Stimulated activated naive CD8-positive, alpha-beta T cell treated with anti-CD3 and anti-CD28 coated beads, Interleukin-15, amount 100 ng/mL, for 72 hours (primary cell): ENCODE measurements at regions not wholly inside any gene's neighbourhood (a gene's known extent, or its start where the extent isn't known, plus 50 kb on each side); places are given as distances from the start of the nearest gene placed in this dataset.

Experiments used
- ATAC-seq: fragments of 150-1000 bp; cut with Tn5 transposase; 2 replicates; pipeline ENCODE4 v1.10.0; 2021; ENCODE audit warnings: mild to moderate bottlenecking, moderate library complexity
- DNase-seq, 2 donors: peaks; one replicate each; pipeline ENCODE4 v3.0.0; 2021 to 2022
- H3K27ac Mint-ChIP-seq, 2 donors: one replicate each; pipeline ENCODE4 v1.8.0; 2022; ENCODE audit warnings: mild to moderate bottlenecking in 2 of 2, mixed read lengths in 2 of 2, moderate library complexity in 2 of 2
- H3K27me3 Mint-ChIP-seq: one replicate; pipeline ENCODE4 v1.8.0; 2022; ENCODE audit warnings: mixed read lengths
- H3K4me1 Mint-ChIP-seq: one replicate; pipeline ENCODE4 v1.8.0; 2022; ENCODE audit warnings: mild to moderate bottlenecking, mixed read lengths
- H3K4me3 Mint-ChIP-seq, 2 donors: one replicate each; pipeline ENCODE4 v1.8.0; 2022; ENCODE audit warnings: mild to moderate bottlenecking in 2 of 2, mixed read lengths in 2 of 2, moderate library complexity in 1 of 2
- H3K9me3 Mint-ChIP-seq, 2 donors: one replicate each; pipeline ENCODE4 v1.8.0; 2022; ENCODE audit warnings: mixed read lengths in 2 of 2

- Mint-ChIP-seq H3K27ac (no peak overlapping the region), H3K27me3 (no peaks in the 10 kb centered on the region), H3K9me3 (no peaks in the 10 kb centered on the region), H3K4me3 (no peak overlapping the region), H3K4me1 (no peaks in the 10 kb centered on the region)
- no peak for ATAC-seq
- DNase-seq = no peak
These were observed 250.9 kb upstream of the FMN2 start for GRCh38 chr1:239840790-239841189.

- Mint-ChIP-seq H3K4me3 (no peak overlapping the region), H3K27me3 (no peaks in the 10 kb centered on the region), H3K4me1 (no peaks in the 10 kb centered on the region), H3K27ac (no peak overlapping the region), H3K9me3 (no peaks in the 10 kb centered on the region)
- ATAC-seq (no peak), DNase-seq (no peak)
These were observed 250.1 kb upstream of the FMN2 start for GRCh38 chr1:239841631-239842030.

GRCh38 chr1:239843541-239843940 is 248.1 kb upstream of the FMN2 start:
- H3K4me1 Mint-ChIP-seq = no peaks in the 10 kb centered on the region

GRCh38 chr1:239844833-239845232 is 246.8 kb upstream of the FMN2 start:
- peak overlapping the region in 1 of 2 donors; percentile 9 for H3K27ac Mint-ChIP-seq
- no peaks in the 10 kb centered on the region for H3K4me1 Mint-ChIP-seq
- no peaks in the 10 kb centered on the region for H3K27me3 Mint-ChIP-seq
- DNase-seq = no peak
- ATAC-seq = no peak
- H3K9me3 Mint-ChIP-seq = no peaks in the 10 kb centered on the region
- H3K4me3 Mint-ChIP-seq = no peak overlapping the region

More at GRCh38 chr1:239843541-239843940, 248.1 kb upstream of the FMN2 start:
- Mint-ChIP-seq H3K27ac (no peak overlapping the region), H3K9me3 (no peaks in the 10 kb centered on the region), H3K4me3 (no peak overlapping the region), H3K27me3 (no peaks in the 10 kb centered on the region)
- ATAC-seq (no peak), DNase-seq (no peak)

GRCh38 chr1:239854922-239855321 is 236.8 kb upstream of the FMN2 start:
- Mint-ChIP-seq H3K4me3 (no peak overlapping the region), H3K4me1 (no peaks in the 10 kb centered on the region), H3K27me3 (no peaks in the 10 kb centered on the region), H3K27ac (no peak overlapping the region), H3K9me3 (peaks cover 13 to 16% of the 10 kb centered on the region in 2 donors)
- ATAC-seq (no peak), DNase-seq (no peak)

- ATAC-seq (no peak), DNase-seq (no peak)
- peaks cover 8 to 13% of the 10 kb centered on the region in 2 donors for H3K9me3 Mint-ChIP-seq
- H3K27ac Mint-ChIP-seq = no peak overlapping the region
- no peak overlapping the region for H3K4me3 Mint-ChIP-seq
- no peaks in the 10 kb centered on the region for H3K4me1 Mint-ChIP-seq
- no peaks in the 10 kb centered on the region for H3K27me3 Mint-ChIP-seq
These were observed 235.6 kb upstream of the FMN2 start for GRCh38 chr1:239856067-239856466.

GRCh38 chr1:239856924-239857323 is 234.8 kb upstream of the FMN2 start:
- Mint-ChIP-seq H3K27me3 (no peaks in the 10 kb centered on the region), H3K4me3 (no peak overlapping the region), H3K9me3 (peaks cover 8 to 13% of the 10 kb centered on the region in 2 donors), H3K27ac (no peak overlapping the region), H3K4me1 (no peaks in the 10 kb centered on the region)
- ATAC-seq = no peak
- no peak for DNase-seq

GRCh38 chr1:239858057-239858456 is 233.6 kb upstream of the FMN2 start:
- H3K4me3 Mint-ChIP-seq = no peak overlapping the region
- no peak overlapping the region for H3K27ac Mint-ChIP-seq
- no peaks in the 10 kb centered on the region for H3K4me1 Mint-ChIP-seq
- no peaks in the 10 kb centered on the region for H3K27me3 Mint-ChIP-seq
- H3K9me3 Mint-ChIP-seq = peaks cover 8 to 13% of the 10 kb centered on the region in 2 donors
- DNase-seq (no peak), ATAC-seq (no peak)

- Mint-ChIP-seq H3K9me3 (peaks cover 8 to 17% of the 10 kb centered on the region in 2 donors), H3K4me1 (no peaks in the 10 kb centered on the region), H3K27me3 (no peaks in the 10 kb centered on the region), H3K27ac (no peak overlapping the region), H3K4me3 (no peak overlapping the region)
- ATAC-seq = no peak
- no peak for DNase-seq
These were observed 233.2 kb upstream of the FMN2 start for GRCh38 chr1:239858529-239858928.

GRCh38 chr1:239861985-239862384 is 229.7 kb upstream of the FMN2 start:
- no peak for DNase-seq
- ATAC-seq = no peak
- Mint-ChIP-seq H3K4me1 (no peaks in the 10 kb centered on the region), H3K27ac (no peak overlapping the region), H3K4me3 (no peak overlapping the region), H3K27me3 (no peaks in the 10 kb centered on the region), H3K9me3 (peaks cover 0 to 7% of the 10 kb centered on the region in 2 donors)

- ATAC-seq (peak; percentile 15), DNase-seq (no peak)
- H3K9me3 Mint-ChIP-seq = peaks cover 0 to 5% of the 10 kb centered on the region in 2 donors
- H3K4me1 Mint-ChIP-seq = no peaks in the 10 kb centered on the region
- peak overlapping the region in 1 of 2 donors; percentile 53 for H3K27ac Mint-ChIP-seq
- no peaks in the 10 kb centered on the region for H3K27me3 Mint-ChIP-seq
- no peak overlapping the region for H3K4me3 Mint-ChIP-seq
These were observed 223.4 kb upstream of the FMN2 start for GRCh38 chr1:239868058-239868832.

- Mint-ChIP-seq H3K27ac (peak overlapping the region in 1 of 2 donors; percentile 36), H3K27me3 (no peaks in the 10 kb centered on the region), H3K4me1 (no peaks in the 10 kb centered on the region), H3K4me3 (no peak overlapping the region), H3K9me3 (no peaks in the 10 kb centered on the region)
- ATAC-seq (no peak), DNase-seq (no peak)
These were observed 221.5 kb upstream of the FMN2 start for GRCh38 chr1:239870194-239870593.

GRCh38 chr1:239872626-239873025 is 219.1 kb upstream of the FMN2 start:
- H3K4me1 Mint-ChIP-seq = no peaks in the 10 kb centered on the region
- H3K27ac Mint-ChIP-seq = no peak overlapping the region
- no peaks in the 10 kb centered on the region for H3K9me3 Mint-ChIP-seq
- H3K27me3 Mint-ChIP-seq = no peaks in the 10 kb centered on the region
- H3K4me3 Mint-ChIP-seq = no peak overlapping the region
- no peak for DNase-seq
- no peak for ATAC-seq

GRCh38 chr1:239874831-239875230 is 216.9 kb upstream of the FMN2 start:
- DNase-seq (no peak), ATAC-seq (no peak)
- Mint-ChIP-seq H3K4me1 (no peaks in the 10 kb centered on the region), H3K4me3 (no peak overlapping the region), H3K27ac (no peak overlapping the region), H3K9me3 (no peaks in the 10 kb centered on the region), H3K27me3 (no peaks in the 10 kb centered on the region)

- no peaks in the 10 kb centered on the region for H3K4me1 Mint-ChIP-seq
- no peaks in the 10 kb centered on the region for H3K27me3 Mint-ChIP-seq
- H3K27ac Mint-ChIP-seq = no peak overlapping the region
- DNase-seq (no peak), ATAC-seq (no peak)
- H3K9me3 Mint-ChIP-seq = no peaks in the 10 kb centered on the region
- no peak overlapping the region for H3K4me3 Mint-ChIP-seq
These were observed 212.1 kb upstream of the FMN2 start for GRCh38 chr1:239879321-239880170.

- H3K27ac Mint-ChIP-seq = no peak overlapping the region
These were observed 208.7 kb upstream of the FMN2 start for GRCh38 chr1:239882967-239883366.

More at GRCh38 chr1:239882967-239883366, 208.7 kb upstream of the FMN2 start:
- Mint-ChIP-seq H3K9me3 (no peaks in the 10 kb centered on the region), H3K4me3 (no peak overlapping the region), H3K27me3 (no peaks in the 10 kb centered on the region), H3K4me1 (no peaks in the 10 kb centered on the region)
- DNase-seq = no peak
- ATAC-seq = no peak
